Upper lobe of left lung (tissue), 6 donors: ENCODE measurements at regions not wholly inside any gene's neighbourhood (a gene's known extent, or its start where the extent isn't known, plus 50 kb on each side); places are given as distances from the start of the nearest gene placed in this dataset.

Experiments
- ATAC-seq, 2 donors: fragments of 200-7000 bp; cut with Tn5 transposase; one replicate each; pipeline ENCODE4 v1.9.1; 2022; ENCODE audit warnings: mild to moderate bottlenecking in 2 of 2, moderate library complexity in 2 of 2; ENCODE audit not compliant: low FRiP score in 2 of 2
- DNase-seq, 2 donors: peaks; one replicate each; pipeline ENCODE4 v3.0.0-alpha.2; 2019 to 2020
- H3K27ac ChIP-seq, 4 donors: fragments of 200-600 bp; sonication (generic); one replicate each; pipeline ENCODE4 v1.5.1; 2016 to 2019
- H3K27me3 ChIP-seq, 4 donors: fragments of 200-600 bp; sonication (generic); one replicate each; pipeline ENCODE4 v1.5.1; 2017 to 2019
- H3K36me3 ChIP-seq, 4 donors: fragments of 200-600 bp; sonication (generic); one replicate each; pipeline ENCODE4 v1.5.1; 2016 to 2019
- H3K4me1 ChIP-seq, 4 donors: fragments of 200-600 bp; sonication (generic); one replicate each; pipeline ENCODE4 v1.5.1; 2018 to 2019
- H3K4me3 ChIP-seq, 4 donors: fragments of 200-600 bp; sonication (generic); one replicate each; pipeline ENCODE4 v1.5.1; 2017 to 2019; ENCODE audit warnings: mild to moderate bottlenecking in 2 of 4, moderate library complexity in 1 of 4
- H3K9me3 ChIP-seq, 4 donors: fragments of 200-600 bp; sonication (generic); one replicate each; pipeline ENCODE4 v1.5.1; 2018 to 2019
- CTCF ChIP-seq, 6 experiments: fragments of 450-650 bp in 4 of 6; fragments of 200-600 bp in 2 of 6; sonication (generic) in 2 of 6; IDR thresholded peaks; one replicate each; pipeline ENCODE4 v1.5.1; 2016 to 2019; ENCODE audit warnings: antibody characterized with exemption in 6 of 6
- EP300 ChIP-seq, 4 donors: sonication (generic); formaldehyde crosslinking; IDR thresholded peaks; one replicate each; pipeline ENCODE4 v1.5.1; 2017; ENCODE audit warnings: antibody characterized with exemption in 4 of 4, control low read depth in 2 of 4
- POLR2A ChIP-seq, 4 donors: fragments of 450-650 bp; IDR thresholded peaks; one replicate each; pipeline ENCODE4 v1.5.1; 2016 to 2017; ENCODE audit warnings: antibody characterized with exemption in 4 of 4, mild to moderate bottlenecking in 2 of 4
- POLR2AphosphoS5 ChIP-seq, 2 donors: sonication (generic); formaldehyde crosslinking; IDR thresholded peaks; one replicate each; pipeline ENCODE4 v1.5.1; 2017; ENCODE audit warnings: antibody characterized with exemption in 2 of 2
- whole genome bisulfite sequencing, 2 donors: methylation state at CpG; one replicate each; pipeline ENCODE4 v1.1.5; 2017 to 2018; 5-methylcytosine and 5-hydroxymethylcytosine counted together
- donor health status: DM: no; HTN: no; CAD: no; lungs with moderate emphysema.
- donor health status: DM: no; HTN: yes; CAD: no; lungs with severe emphysema.

GRCh38 chr4:132384709-132385108 lies 764.4 kb upstream of the PCDH10 start:
- WGBS, 2 donors, result 53 to 54% methylated on average over 2 of the region's 2 CpGs
- no peaks in the 10 kb centered on the region for H3K36me3 ChIP-seq
- DNase-seq, result no peak

GRCh38 chr4:132386130-132386529 lies 763.0 kb upstream of the PCDH10 start:
- Histone ChIP-seq H3K4me3 (no peak overlapping the region), H3K27ac (no peak overlapping the region), H3K36me3 (no peaks in the 10 kb centered on the region), H3K27me3 (no peaks in the 10 kb centered on the region), H3K9me3 (no peaks in the 10 kb centered on the region), H3K4me1 (no peaks in the 10 kb centered on the region)
- ATAC-seq (no peak), DNase-seq (no peak)
- WGBS, 2 donors, result 95 to 97% methylated on average over 3 of the region's 3 CpGs
- TF ChIP-seq POLR2AphosphoS5 (IDR thresholded peaks at IDR 0.05) (no peak), CTCF (IDR thresholded peaks at IDR 0.05) (no peak), EP300 (IDR thresholded peaks at IDR 0.05) (no peak), POLR2A (IDR thresholded peaks at IDR 0.05) (no peak)

More at GRCh38 chr4:132384709-132385108, 764.4 kb upstream of the PCDH10 start:
- Histone ChIP-seq H3K27ac (no peak overlapping the region), H3K4me3 (no peak overlapping the region), H3K4me1 (no peaks in the 10 kb centered on the region), H3K27me3 (no peaks in the 10 kb centered on the region), H3K9me3 (no peaks in the 10 kb centered on the region)
- TF ChIP-seq CTCF (IDR thresholded peaks at IDR 0.05), result no peak
- TF ChIP-seq EP300 (IDR thresholded peaks at IDR 0.05), result no peak
- TF ChIP-seq POLR2A (IDR thresholded peaks at IDR 0.05), result no peak
- ATAC-seq, result no peak

GRCh38 chr4:132387060-132387459 lies 762.0 kb upstream of the PCDH10 start:
- Histone ChIP-seq H3K27ac (no peak overlapping the region), H3K4me3 (no peak overlapping the region), H3K9me3 (no peaks in the 10 kb centered on the region), H3K4me1 (no peaks in the 10 kb centered on the region), H3K27me3 (no peaks in the 10 kb centered on the region), H3K36me3 (no peaks in the 10 kb centered on the region)
- TF ChIP-seq POLR2A (IDR thresholded peaks at IDR 0.05) (no peak), POLR2AphosphoS5 (IDR thresholded peaks at IDR 0.05) (no peak), EP300 (IDR thresholded peaks at IDR 0.05) (no peak), CTCF (IDR thresholded peaks at IDR 0.05) (no peak)
- DNase-seq, result no peak
- no peak for ATAC-seq
- 74 to 82% methylated on average over 1 of the region's 1 CpG for WGBS, 2 donors

- no peaks in the 10 kb centered on the region for H3K4me1 ChIP-seq
- no peak for DNase-seq
- H3K27me3 ChIP-seq, result no peaks in the 10 kb centered on the region
- no peak for TF ChIP-seq EP300 (IDR thresholded peaks at IDR 0.05)
- TF ChIP-seq CTCF (IDR thresholded peaks at IDR 0.05), result no peak
- TF ChIP-seq POLR2A (IDR thresholded peaks at IDR 0.05), result no peak
- TF ChIP-seq POLR2AphosphoS5 (IDR thresholded peaks at IDR 0.05), result no peak
- no peaks in the 10 kb centered on the region for H3K36me3 ChIP-seq
- no peak overlapping the region for H3K4me3 ChIP-seq
- no peak for ATAC-seq
- WGBS, 2 donors, result 45 to 59% methylated on average over 1 of the region's 1 CpG
- no peak overlapping the region for H3K27ac ChIP-seq
- H3K9me3 ChIP-seq, result no peaks in the 10 kb centered on the region
These were observed 753.5 kb upstream of the PCDH10 start for GRCh38 chr4:132395561-132395960.

- whole genome bisulfite sequencing, 2 donors, result 41 to 60% methylated on average over 1 of the region's 1 CpG
- ATAC-seq (no peak), DNase-seq (no peak)
- Histone ChIP-seq H3K9me3 (no peaks in the 10 kb centered on the region), H3K27ac (no peak overlapping the region), H3K4me1 (no peaks in the 10 kb centered on the region), H3K4me3 (no peak overlapping the region), H3K27me3 (no peaks in the 10 kb centered on the region), H3K36me3 (no peaks in the 10 kb centered on the region)
- no peak for TF ChIP-seq EP300 (IDR thresholded peaks at IDR 0.05)
- no peak for TF ChIP-seq POLR2A (IDR thresholded peaks at IDR 0.05)
- TF ChIP-seq CTCF (IDR thresholded peaks at IDR 0.05), result no peak
- no peak for TF ChIP-seq POLR2AphosphoS5 (IDR thresholded peaks at IDR 0.05)
These were observed 752.5 kb upstream of the PCDH10 start for GRCh38 chr4:132396636-132397035.
